ENCODE measurements at regions not wholly inside any gene's neighbourhood (a gene's known extent, or its start where the extent isn't known, plus 50 kb on each side); places are given as distances from the start of the nearest gene placed in this dataset.
"Not testable (repeated sequence)": the region's sequence is repeated elsewhere in the genome, so short reads cannot be mapped to it uniquely, and the experiment has no call there.

DNA sequence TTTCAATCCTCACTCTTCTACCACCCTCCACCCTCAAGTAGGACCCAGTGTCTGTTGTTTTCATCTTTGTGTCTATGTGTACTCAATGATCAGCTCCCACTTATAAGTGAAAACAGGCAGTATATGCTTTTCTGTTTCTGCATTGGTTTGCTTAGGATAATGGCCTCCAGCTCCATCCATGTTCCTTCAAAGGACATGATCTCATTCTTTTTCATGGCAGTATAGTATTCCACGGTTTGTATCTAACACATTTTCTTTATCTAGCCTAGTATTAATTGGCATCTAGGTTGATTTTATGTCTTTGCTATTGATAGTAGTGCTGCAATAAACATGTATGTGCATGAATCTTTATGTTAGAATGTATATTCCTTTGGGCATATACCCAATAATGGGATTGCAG is 259.8 kb upstream of the KIF2A start:
- no peak for DNase-seq

DNA sequence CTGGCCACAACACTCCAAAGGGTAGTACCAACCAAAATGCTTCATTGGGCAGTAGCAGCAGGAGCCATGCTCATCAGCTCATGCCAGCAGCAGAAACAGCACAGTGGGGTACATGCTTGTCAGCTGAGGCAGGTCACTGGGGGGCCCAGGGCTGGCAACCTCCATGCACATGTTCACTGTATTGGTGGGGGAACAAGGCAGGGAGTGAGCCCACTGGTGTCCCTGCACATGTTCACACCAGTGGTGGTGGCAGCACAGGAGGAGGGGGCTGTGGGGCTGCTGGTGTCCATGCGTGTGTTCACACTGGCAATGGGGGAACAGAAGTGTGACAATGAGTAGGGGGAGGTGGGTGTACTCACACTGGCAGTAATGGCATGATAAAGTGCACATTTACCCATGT is 254.3 kb upstream of the KIF2A start:
- DNase-seq, result no peak

DNA sequence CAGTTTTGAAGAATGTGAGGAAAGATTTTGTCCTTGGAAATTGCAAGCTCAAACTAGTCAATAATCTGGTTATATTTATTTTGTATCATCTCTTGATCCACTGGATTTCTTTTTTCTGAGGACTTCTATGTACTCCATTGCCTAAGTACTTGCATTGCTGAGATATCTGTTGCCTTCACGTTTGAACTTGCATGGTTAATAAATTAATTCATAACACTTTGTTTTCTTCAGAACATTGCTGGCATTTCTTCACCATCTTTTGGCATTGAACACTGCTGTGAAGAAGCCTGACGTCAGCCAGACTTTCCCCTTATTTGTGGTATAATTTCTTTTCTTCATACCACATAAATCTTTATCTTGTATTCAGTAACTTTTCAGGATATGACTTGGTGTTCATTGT is 246.0 kb upstream of the KIF2A start:
- no peak for DNase-seq

DNA sequence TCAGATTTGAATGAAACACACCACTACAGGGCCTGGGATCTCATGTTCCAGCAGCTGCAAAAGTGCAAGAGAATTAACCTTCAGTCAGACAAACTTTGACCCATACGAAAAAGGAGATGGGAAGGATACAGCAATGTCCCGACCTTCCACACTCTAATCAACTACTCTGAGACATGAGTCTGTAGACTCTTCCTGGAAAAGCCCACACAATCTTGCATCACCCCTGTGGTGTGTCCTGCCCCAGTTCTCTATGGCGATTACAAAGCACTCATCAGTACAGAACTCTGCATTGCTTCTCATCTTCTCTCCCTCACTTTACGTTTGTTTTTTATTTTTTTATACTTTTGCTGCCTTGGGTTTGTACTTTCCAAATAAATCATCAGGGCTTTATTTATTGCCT is 241.0 kb upstream of the KIF2A start:
- DNase-seq, result no peak

DNA sequence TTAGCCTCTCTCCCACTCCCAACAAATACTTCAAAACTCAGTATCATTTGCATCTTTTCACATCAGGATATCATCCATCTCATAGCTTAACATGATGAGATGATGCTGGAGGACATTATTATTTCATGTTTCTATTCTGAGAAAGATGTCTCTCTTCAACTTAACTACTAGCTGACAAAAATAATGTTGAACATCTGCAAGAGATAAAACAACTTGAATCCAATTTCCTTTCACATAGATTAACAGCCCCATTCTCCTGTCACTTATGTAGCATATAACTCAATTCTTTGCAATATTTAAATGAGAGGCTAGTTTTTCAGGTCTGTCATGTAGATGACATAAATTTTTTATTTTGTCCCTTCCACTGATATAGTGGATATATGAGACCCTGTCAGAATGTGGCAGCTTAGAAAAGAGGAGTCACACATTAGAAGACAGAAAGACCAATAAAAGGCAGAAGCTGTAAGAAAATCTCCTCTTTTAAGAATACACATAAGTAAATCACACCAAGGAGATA is 239.2 kb upstream of the KIF2A start:
- DNase-seq, result no peak

DNA sequence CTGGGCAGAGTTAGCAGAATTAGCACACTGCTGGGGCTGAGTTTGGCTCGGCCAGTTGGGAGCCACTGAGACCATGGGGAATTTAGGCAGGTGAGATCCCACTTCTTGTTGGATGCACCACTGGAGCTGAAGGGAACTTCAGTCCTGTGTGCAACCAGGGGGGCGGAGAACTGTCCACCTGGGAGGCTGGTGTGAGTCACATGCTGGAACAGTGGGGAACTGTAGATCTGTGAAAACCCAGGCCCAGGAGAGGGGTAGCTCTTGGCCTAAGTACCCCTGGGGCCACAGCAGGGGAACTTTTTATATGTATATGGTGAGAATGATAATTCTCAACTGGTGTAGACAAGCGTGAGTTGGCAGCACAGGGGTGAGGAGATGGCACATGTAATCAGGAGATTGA is 237.5 kb upstream of the KIF2A start:
- no peak for DNase-seq

DNA sequence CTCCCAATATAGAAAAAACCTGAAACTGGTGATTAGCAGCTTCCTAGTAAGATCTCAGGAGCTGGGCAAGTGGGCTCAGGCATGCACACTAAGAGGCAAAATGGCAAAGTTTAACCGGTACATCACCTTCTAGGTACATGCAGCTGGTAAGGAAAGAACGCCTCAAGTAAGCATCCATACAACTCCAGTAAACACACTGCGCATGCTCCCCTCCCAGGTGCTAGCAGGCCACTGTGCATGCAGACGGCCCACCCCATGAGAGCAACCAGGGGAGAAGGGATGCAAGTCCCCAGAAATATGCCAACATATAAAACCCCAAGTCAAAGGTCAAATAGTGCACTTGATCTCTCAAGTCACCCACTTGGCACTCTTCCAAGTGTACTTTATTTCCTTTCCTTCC is 228.6 kb upstream of the KIF2A start:
- no peak for DNase-seq

DNA sequence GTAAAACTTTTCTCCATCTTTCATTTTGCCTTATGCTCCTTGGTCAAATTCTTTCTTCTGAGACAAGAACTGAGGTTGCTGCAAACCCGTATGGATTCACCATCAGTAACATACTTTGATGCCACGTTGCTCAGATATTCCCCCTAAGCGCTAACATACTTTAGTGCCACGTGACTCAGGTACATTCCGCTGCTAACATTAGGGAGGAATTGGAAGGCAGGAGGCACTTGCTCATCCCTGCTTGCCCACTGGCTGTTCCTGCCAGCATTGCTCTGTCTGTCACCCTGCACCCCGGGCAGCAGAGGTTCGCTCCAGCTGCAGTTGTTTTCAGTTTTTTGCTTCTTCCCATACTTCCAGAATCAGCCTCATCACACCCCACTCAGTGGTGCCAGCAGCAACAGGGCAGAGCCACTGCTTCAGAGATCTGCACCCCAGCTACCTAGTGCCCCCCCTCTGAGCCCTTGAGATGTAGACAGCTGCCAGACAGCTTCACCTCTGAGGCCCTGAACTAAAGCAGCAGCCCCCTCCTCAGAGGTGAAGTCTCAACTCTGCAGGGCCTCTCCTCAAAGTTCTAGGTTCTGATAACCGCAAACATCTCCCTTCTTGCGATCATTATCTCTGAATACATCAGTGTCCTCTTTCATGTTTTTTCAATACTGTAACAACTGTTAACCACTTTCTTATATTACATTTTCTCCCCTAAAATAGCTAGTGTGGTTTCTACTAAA is 228.0 kb upstream of the KIF2A start:
- no peak for DNase-seq

DNA sequence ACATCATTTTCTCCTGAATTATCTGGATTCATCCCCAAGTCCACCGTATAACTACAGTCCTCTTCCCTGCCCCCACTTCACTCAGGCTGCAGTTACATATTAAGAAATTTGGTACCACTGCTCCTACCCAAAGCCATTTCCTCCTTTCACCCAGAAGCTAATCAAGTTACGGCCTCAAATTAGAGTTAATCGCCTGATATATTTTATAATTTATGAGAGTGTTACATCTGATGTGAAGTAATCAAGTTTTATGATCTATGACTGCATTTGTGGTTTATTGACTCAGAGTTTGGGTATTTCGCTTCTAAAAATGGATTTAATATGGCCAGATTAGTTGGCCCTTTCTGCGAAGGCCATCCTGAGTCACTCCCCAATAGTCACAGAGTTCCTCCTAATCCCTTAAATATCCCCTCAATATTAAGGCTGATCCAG is 223.6 kb upstream of the KIF2A start:
- DNase-seq, result no peak

DNA sequence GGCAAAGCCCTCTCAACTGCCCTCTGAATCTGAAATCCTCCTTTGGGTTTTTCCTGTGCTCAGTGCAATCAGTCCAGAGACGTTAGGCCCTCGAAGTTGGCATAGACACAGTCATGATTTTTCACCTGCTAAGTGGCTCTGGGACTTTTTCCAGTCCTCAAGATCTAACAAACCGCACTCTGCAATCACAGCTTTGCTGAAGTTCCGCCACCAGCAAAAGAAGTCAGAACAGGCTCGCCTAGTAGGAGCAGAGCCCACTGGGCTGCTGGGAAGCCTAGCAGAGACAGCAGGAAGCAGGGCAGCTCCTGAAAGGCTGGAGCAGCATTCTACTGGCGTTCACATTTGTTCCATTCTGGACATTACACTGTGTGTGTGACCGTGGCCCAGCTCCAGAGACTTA is 222.8 kb upstream of the KIF2A start:
- DNase-seq, result no peak

DNA sequence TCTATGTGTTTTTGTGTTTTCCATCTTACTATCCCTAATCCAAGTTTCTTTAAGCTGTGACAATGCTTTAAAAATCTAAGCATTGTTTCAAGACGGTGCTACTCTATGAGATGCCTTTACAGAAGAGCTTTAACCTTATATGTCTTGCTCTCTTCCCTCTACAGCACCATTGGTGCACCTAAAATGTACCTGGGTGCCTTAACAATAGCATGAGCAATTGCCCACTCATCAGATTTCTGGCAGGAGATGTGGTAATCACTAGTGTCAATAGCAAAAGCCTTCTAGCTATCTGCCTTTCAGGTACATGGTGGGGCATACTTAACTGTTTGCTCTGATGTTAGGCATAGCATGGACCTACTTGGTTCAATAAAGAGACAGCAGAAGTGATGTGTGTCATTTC is 222.3 kb upstream of the KIF2A start:
- no peak for DNase-seq

DNA sequence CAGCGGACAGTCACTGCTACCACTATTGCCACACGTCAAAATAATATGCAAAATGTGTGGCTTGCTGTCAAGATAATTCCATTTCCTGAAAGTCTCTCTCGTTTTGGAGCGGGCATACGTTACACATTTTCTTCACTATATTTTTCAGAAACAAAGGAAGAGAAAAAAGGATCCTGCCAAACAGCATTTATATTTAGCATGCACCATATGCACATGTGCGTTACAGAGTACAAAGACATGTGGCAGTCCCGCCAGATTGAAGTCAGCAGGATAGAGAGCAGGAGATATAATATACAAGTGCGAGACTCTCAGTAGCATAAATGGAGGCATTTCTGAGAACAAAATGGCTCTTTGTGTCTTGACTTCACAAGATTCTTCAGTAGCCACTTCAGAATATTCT is 221.6 kb upstream of the KIF2A start:
- no peak for DNase-seq

DNA sequence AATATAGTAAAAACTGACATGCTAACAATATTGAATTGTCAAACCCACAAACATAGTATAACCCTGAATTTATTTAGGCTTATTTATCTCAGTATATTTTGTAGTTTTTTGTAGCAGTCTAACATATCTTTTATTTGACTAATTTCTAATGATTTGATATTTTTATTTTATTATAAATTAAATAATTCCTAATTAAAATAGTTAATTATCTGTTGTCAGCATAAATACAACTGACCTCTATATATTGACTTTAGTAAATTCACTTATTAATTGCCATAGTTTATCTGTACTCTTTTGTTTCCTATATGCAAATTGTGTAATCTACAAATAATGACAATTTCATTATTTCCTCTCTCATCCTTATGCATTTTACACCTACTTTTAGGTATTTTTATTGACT is 215.1 kb upstream of the KIF2A start:
- no peak for DNase-seq

DNA sequence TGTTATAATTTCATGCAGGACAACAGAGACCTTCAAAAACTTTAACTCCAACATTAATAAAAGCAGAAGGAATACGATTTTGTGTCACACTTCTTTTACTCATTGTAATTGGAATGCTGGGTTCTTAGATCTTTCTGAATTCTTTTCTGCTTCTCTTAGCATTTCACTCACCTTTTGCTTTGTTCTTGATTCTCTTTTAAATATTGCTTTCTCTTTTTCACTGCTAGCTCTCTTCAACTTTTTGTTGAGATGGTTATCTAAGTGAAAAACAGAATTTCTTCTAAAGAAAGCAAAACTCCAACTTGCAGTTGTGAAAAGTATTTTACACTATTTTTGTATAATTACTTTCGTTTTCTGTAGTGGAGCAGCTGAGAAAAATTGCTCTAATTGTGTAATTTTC is 212.6 kb upstream of the KIF2A start:
- DNase-seq, result no peak

DNA sequence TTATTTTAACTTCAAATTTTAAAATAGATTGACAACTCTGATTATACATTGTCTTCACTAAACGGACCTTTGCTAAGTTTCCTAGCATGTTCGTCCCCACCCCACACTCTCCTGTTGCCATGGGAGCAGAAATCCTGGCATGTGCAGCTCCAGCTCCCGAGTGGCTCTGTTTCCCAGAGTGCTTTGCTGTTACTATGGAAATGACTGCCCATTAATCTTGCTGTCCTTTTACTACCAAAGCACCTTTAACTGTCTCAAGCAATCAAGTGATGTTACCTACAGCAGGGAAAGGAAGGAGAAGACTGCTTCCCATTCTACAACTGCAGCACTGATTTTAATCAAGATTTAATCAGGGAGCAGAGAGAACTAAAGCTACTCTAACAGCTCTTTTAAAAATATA is 212.0 kb upstream of the KIF2A start:
- no peak for DNase-seq

DNA sequence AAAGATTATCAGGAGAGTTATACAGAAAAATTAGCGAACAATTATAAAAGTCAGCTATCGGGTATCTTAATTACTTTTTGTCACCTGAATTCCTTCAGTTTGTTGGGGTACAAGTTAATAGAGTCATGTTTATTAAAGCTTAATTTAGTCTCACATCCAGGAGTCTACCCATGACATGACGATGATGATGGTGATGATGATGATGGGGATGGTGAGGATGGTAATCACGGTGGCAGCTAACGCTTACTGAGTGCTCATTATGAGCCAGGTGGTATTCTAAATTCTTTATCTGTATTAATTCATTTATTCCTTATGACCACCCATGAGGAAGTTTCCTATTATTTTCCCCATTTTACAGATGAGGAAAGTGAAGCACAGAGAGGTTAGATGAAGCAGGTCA is 208.6 kb upstream of the KIF2A start:
- DNase-seq, result no peak

DNA sequence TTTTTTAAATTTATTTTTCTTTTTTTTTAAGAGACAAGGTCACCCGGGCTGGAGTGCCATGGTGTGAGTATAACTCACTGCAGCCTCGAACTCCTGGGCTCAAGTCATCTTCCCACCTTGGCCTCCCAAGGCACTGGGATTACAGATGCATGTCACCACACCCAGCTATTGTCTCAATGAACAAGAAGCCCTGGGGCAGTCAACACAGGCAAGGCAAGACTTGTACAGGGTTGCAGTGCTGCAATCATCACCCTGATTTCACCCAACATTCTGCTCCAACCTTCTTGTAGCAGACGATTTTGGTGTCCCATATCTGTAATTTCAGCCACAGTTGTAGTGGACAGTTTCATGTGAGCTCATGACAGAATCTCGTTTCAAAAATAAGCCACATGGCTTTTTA is 205.8 kb upstream of the KIF2A start:
- DNase-seq, result no peak

DNA sequence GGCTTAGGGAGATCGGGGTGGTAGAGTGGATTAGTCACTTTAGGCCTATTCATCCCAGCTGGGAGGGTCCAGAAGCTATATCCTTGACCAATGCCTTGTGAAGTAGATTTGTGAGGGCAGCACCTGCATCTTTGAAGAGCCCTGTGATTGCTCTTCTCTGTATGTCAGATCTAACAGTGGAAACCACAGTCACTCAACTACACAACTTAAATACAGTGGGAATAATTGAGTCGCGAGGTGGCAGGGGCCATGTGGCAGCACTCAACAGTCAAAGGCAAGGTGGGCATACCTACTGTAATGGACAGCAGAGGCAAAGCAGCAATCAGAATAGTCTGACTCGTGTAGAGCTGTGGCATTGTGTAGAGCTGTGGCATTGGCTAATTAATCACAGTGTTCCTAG is 202.1 kb upstream of the KIF2A start:
- not testable (repeated sequence) for DNase-seq

DNA sequence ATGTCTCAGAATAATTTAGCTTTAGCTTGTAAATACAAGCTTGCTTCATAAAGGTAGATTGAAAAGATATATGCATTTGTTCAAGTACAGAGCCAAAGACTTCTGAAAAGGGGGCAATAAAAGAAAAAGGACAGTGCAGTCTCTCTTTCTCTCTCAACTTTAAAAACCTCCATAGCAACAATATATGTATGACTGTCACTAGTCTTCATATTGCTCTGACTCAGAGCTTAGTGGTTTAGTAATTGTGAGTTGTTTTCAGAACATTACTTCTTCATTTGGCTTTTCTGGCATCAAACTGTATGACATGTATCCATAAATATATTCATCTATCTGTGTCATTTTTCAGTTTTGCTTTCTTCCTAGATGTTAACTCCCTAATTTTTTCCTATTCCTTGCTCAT is 194.6 kb upstream of the KIF2A start:
- DNase-seq, result no peak

DNA sequence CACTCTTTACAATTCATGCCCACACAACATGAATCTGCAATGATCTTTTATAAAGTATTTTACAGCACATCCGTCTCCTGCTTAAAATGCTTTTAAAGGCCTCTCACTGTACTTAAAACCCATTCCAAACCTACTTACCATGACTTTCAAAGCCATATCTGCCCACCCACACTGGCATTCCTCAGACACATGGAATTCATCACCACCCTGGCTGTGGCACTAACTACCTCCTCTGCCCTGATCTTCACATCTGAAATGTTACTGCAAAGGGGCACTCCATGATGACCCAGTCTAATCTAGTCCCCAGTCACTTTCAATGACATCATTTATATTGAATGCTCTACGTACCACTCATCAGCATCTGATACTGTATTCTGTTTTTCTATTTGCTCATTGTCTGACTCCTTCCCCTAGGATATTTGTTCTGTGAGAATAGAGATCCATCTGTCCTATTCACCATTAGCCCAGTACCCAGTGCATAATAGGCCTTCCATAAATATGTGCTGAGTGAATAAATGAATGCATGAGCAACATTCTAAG is 193.2 kb upstream of the KIF2A start:
- no peak for DNase-seq

DNA sequence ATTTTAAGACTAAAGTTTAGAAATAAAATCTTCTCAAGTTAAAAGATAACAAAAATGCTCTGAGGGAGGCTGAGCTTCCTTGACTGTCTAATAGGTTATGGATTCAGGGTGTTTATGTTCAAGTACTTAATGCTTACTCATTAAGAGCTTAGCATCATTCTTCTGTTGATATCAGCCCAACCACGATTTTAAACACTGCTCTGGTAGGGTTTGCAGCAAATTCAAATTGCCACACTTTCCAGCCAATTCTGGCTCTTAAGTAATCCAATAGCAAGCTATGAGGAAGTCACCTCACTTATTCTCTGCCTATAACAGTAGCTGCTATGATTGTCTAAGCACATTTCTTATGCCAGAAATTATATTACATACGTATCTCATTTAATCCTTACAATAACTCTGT is 191.0 kb upstream of the KIF2A start:
- DNase-seq, result no peak

DNA sequence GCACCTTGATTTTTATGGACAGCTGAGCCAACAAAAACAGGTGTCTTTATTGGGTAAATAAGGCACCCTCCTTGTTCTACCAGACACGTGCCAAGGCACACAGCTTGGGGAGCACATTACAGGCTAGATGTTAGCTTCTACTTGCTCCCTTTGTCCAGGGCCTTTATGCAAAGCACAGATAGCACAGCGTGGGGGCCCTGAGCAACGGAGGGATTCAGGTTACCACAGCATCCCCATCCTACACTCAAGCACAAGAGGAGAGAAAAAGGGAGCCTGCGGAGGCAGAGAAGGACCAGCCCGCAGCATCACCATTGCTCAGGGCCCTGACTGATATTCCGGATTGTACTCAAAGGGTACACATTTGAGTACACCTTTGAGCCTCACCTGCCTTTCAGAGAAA is 181.7 kb upstream of the KIF2A start:
- no peak for DNase-seq

DNA sequence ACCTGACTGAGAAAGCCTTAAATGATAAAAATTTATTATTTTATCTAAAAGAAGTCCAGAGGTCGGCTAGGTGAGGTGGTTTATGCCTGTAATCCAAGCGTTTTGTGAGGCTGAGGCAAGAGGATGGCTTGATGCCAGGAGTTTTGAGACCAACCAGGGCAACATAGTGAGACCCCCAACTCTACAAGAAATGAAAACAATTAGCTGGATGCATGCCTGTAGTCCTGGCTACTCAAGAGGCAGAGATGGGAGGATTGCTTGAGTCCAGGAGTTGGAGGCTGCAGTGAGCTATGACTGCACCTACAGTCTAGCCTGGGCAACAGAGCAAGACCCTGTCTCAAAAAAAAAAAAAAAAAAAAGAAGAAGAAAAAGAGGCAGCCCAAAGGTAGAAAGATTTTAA is 179.9 kb upstream of the KIF2A start:
- DNase-seq, result no peak

DNA sequence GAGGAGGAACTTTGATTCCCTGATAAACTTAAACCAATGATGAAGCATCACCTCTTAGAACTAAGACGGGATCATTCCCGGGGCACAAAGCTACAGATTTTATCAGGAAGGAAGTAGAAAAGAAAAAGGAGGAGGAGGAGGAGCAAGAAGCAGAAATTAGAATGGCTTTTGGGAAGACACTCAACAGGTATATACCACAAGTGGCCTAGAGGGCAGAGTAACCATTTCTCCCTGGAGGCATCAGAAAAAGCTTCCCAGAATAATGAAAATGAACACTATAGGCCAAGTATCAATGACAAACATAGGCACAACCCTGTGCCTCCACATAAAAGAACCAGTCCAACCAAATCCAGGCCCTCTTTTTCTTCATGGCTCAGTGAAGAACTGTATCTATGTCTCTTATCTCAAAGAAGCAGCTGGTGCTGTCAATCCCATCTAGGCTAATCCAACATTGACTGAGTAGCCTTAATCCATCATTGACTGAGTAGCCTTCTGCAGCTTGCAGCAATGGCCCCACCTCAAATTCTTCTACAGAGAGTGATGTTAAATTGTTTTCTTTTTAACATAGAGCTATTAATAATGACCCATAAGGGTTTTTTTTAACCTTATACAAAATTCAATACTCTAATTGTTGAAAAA is 178.8 kb upstream of the KIF2A start:
- no peak for DNase-seq

DNA sequence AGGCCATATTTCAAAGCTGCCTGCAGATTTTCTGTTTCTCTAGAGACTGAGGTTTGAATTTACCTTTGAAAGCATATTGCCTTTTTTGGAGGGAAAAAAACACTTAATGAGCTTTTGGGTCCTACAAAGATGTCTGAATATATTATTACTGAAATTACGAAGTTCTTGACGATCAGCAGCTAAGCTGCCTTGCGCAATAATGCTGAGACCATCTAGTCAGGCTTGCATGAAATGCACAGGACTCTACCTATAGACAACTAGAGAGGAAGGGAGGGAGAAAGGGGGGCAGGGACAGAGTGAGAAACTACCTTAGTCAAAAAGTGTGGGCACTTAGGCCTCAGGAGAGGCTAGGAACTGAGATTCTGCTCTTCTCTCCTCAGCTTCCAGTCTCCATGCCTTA is 175.9 kb upstream of the KIF2A start:
- no peak for DNase-seq
